RPMI7951 (cell line): ENCODE measurements at regions not wholly inside any gene's neighbourhood (a gene's known extent, or its start where the extent isn't known, plus 50 kb on each side); places are given as distances from the start of the nearest gene placed in this dataset.
"Not testable (repeated sequence)": the region's sequence is repeated elsewhere in the genome, so short reads cannot be mapped to it uniquely, and the experiment has no call there.

Experiments
- DNase-seq: peaks from one replicate; pipeline ENCODE4 v3.0.0-alpha.2; 2012; ENCODE audit warnings: low read depth

GRCh38 chr20:25987928-25988560, 291.4 kb upstream of the ZNF337 start:
- not testable (repeated sequence) for DNase-seq

DNA sequence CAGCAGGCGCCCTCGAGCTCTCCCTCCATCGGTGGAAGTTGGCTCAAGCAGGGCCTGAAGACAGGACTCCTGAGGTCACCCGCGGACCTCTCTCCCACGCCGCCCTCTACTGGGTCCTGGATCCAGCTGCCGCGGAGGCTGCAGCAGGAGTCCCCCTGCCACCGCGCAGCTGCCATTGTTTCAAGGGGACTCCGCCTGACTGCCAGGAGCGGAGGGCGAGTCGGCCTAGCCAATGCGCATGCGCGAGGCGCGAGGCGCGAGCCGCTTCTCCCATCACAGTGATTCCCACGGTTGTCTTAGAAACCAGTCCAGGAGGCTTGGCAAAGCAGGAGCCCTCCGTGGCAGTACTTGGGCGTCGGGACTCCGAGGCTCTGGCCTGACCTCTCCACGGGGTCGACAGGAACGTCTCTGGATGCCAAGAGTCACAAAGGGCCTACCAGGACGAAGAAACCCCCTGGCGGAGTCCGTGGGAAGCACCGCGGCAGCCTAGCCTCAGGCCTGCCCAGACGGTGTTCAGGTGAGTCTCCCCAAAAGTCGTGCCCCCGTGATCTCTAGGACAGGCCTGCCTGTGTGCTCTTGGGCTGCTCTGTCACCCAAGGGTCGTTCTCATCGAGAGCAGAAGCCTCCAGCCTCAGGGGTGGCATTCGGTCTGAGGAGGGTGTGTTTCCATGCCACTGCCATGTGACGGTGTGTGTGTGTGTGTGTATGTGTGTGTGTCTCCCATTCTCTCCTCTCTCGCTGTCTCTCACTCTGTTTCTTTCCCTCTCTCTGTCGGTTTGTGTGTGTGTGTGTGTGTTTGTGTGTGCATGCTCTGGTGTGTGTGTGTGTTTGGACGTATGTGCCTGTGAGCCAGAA, 290.6 kb upstream of the ZNF337 start:
- DNase-seq: peak; percentile 53

- DNase-seq: no peak
Observed at GRCh38 chr20:25985597-25985996, 288.9 kb upstream of the ZNF337 start.

- peak; percentile 83 for DNase-seq
Observed at GRCh38 chr20:25984933-25985332, 288.3 kb upstream of the ZNF337 start.

DNA sequence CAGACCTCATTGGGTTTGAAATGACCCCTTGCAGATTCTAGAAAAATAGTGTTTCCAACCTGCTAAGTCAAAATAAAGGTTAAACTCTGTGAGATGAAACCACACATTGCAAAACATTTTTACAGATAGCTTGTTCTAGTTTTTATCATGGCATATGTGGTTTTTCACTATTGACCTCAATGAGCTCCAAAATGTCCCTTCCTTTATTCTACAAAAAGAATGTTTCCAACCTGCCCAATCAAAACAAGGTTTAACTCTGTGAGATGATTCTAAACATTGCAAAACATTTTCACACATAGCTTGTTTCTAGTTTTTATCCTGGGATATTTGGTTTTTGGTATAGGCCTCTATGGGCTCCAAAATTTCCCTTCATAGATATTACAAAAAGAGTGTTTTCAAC, 286.0 kb upstream of the ZNF337 start:
- DNase-seq: not testable (repeated sequence)

- DNase-seq: peak; percentile 38
Observed at GRCh38 chr20:25978450-25979190, 282.0 kb upstream of the ZNF337 start.

GRCh38 chr20:25975816-25976215, 279.2 kb upstream of the ZNF337 start:
- not testable (repeated sequence) for DNase-seq

DNA sequence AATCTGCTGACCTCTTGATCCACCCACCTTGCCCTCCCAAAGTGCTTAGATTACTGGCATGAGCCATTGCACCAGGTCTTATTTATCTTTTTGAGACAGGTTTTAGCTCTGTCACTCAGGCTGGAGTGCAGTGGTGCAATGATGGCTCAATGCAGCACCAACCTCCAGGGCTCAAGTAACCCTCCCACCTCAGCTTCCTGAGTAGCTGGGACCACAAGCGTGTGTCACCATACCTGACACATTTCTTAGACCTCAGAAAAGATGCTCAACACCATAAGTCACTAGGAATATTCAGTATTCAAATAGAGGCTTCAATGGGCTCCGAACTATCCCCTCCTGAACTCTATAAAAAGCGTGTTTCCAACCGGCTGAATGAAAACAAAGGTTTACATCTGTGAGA, 268.6 kb upstream of the ZNF337 start:
- not testable (repeated sequence) for DNase-seq

DNA sequence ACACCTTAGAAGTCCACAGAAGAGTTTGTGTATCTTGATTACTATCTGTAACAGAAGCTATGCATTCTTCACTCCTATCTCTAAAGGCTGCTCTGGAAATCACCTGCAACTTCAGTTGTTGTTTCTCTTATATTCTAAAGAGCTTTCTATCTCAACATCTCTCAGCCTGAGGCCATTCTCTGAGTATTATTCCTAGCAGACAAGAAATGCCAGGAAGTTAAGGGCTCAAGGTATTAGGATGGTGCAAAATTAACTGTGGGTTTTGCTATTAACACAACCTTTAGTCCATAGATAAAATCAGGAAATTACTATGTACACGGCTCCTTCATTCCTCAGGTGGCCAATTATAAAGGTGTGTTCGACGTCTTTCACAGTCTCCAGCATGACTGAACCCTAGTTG, 257.2 kb upstream of the ZNF337 start:
- not testable (repeated sequence) for DNase-seq

DNA sequence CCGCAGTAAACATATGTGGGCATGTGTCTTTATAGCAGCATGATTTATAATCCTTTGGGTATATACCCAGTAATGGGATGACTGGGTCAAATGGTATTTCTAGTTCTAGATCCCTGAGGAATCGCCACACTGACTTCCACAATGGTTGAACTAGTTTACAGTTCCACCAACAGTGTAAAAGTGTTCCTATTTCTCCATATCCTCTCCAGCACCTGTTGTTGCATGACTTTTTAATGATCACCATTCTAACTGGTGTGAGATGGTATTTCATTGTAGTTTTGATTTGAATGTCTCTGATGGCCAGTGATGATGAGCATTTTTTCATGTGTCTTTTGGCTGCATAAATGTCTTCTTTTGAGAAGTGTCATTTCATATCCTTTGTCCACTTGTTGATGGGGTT, 238.6 kb upstream of the ZNF337 start:
- DNase-seq: not testable (repeated sequence)

GRCh38 chr20:25932806-25933205, 236.2 kb upstream of the ZNF337 start:
- peak; percentile 76 for DNase-seq

GRCh38 chr20:25932170-25932569, 235.5 kb upstream of the ZNF337 start:
- DNase-seq: peak; percentile 96

DNA sequence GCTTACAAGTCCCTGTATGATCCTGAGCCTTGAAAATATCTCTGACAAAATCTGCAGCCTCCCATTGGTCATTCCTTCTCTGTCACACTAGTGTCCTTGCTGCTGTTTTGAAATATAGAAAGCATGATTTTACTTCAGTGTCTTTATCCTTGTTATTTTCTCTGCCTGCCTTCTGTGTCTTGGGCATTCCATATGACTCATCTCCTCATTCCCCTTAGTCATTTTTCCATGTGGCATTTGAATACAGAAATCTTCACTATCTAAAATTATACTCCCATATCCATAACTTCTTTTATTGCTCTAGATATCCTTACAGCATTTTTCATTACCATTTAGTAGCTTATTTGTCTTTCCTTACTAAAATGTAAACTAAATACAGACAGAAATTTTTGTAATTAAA, 205.7 kb upstream of the ZNF337 start:
- DNase-seq: peak; percentile 66

DNA sequence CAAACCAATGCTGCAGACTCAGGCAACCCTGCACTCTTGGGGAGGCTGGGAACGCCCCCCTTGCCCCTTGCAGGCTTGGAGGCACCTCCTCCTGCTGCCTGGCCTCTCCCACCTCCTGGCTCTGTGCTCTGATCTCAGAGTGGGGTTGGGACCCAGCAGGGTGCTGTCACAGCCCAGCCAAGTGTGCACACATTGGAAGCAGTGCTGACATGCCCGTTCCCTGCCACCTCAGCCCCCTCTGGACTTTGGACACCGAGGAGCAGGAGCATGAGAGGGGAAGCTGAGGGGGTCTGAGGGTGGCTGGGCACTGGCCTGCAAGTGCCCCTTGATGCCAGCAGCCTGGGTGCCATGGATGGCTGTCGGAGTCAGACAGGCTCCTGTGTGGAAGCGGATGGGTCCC, 202.0 kb upstream of the ZNF337 start:
- not testable (repeated sequence) for DNase-seq

DNA sequence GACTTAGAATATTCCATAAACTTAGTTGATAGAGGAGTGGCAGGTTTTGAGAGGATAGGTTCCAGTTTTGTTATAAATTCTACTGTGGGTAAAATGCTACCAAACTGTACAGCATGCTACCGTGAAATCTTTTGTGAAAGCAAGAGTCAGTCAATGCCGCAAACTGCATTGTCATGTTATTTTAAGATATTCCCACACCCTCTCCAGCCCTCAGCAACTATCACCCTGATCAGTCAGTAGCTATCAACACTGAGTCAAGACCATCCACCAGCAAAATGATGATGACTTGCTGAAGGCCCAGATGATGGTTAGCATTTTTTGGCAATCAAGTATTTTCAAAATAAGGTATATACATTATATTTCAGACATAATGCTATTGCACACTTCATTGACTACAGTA, 182.4 kb upstream of the ZNF337 start:
- not testable (repeated sequence) for DNase-seq

DNA sequence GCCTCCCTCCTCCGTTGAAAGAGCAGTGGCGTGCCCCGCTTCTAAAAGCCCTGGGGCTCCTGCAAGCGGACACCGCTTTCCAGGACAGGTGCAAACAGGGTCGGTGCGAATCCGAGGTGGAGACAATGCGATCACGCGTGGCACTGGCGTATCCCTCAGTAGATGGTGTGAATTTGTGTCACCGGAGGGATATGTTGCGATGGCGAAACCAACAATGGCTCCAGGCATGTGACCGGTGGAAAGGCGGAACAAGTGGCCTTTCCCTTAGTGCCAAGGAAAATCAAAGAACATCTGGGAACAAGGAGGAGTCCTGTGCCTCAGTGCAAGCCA, 172.0 kb upstream of the ZNF337 start:
- not testable (repeated sequence) for DNase-seq

DNA sequence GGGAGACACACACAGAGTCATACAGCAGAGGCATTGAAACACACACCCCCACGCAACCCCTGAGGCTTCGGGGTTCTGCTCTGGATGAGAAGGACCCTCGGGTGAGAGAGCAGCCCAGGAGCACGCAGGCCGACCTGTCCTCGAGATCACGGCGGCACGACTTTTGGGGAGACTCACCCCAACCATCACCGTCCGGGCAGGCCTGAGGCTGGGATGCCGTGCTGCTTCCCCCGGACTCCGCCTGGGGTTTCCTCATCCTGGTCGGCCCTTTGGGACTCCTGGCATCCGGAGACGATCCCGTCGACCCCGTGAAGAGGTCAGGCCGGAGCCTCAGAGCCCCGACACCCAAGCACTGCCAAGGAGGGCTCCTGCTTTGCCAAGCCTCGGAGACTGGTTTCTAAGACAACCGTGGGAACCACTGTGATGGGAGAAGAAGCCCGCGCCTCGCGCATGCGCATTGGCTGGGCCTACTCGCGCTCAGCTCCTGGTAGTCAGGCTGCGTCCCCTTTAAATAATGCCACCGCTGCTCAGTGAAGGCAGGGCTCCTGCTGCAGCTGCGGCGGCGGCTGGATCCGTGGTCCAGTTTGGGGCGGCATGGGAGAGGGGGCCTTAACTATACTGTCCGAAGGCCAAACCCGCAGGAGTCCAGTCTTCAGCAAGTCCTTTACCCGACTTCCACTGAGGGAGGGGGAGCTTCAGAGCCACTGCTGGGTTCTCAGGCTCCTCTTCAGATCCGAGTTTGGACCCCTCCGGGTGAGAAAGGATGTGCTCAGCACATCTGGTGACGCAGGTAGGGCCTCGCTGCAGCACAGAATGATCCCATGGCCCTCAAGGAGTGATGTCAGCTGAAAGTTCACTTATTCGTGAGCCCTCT, 171.4 kb upstream of the ZNF337 start:
- DNase-seq: peak; percentile 82

GRCh38 chr20:25867015-25867775, 170.5 kb upstream of the ZNF337 start:
- DNase-seq: not testable (repeated sequence)

DNA sequence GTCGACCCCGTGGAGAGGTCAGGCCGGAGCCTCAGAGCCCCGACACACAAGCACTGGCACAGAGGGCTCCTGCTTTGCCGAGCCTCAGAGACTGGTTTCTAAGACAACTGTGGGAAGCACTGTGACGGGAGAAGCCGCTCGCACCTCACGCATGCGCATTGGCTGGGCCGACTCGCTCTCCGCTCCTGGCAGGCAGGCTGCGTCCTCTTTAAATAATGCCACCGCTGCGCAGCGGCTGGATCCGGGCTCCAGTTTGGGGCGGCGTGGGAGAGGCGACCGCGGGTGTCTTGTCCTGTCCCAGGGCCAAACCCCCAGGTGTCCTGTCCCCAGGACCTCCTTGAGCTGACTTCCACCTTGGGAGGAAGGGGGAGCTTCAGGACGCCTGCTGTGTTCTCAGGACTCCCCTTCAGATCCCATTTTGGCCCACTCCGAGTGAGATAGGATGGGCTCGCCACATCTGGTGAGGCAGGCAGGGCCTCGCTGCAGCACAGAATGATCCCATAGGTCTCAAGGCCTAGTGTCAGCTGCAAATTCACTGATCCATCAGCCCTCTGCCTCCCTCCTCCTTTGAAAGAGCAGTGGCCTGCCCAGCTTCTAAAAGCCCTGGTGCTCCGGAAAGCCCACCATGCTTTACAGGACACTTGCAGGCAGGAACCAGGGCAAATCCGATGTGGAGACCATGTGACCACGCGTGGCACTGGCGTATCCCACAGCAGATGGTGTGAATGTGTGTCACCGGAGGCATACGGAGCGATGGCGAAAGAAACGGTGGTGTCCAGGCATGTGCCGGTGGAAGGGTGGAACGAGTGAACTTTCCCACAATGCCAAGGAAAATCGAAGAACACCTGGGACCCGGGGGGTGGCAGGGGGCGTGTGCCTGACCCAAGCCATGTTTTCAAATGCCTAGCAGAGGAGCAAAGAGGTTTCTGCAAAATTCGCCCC, 169.3 kb upstream of the ZNF337 start:
- DNase-seq: peak; percentile 80
